ENCODE measurements at regions not wholly inside any gene's neighbourhood (a gene's known extent, or its start where the extent isn't known, plus 50 kb on each side); places are given as distances from the start of the nearest gene placed in this dataset.

DNA sequence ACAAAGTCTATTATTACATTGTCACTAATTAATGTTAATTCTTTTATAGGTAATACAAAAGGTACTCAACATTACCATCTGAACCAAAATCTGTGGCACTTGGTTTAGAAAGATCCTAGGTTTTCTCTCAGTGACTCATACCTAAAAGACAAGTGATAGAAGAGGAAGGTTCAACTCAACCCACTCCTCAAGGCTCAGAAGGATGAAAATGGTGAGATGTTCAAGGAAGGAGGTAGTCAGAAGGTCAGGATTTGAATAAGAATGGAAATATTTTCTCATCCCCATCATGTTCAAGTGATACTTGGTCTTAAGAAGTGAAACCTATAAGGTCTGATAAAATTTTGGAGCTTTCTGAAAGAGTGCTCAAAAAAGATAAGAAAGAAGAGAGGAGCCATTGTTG lies 86.4 kb upstream of the FBXO11 start:
- Histone ChIP-seq H3K4me1 (no peaks in the 10 kb centered on the region), H3K4me3 (no peak overlapping the region), H3K27me3 (ENCODE audit: insufficient read depth in 3 of 3, low read length in 2 of 3) (no peaks in the 10 kb centered on the region), H3K27ac (no peak overlapping the region), H3K9me3 (no peaks in the 10 kb centered on the region), H3K36me3 (ENCODE audit: insufficient read depth in 1 of 2, low read depth in 1 of 2) (no peaks in the 10 kb centered on the region)
- no peak for ATAC-seq
- intact Hi-C loops (cut with DNase I): no loop called here
- no peak for TF ChIP-seq CTCF (IDR thresholded peaks at IDR 0.05)
- DNase-seq: no peak

DNA sequence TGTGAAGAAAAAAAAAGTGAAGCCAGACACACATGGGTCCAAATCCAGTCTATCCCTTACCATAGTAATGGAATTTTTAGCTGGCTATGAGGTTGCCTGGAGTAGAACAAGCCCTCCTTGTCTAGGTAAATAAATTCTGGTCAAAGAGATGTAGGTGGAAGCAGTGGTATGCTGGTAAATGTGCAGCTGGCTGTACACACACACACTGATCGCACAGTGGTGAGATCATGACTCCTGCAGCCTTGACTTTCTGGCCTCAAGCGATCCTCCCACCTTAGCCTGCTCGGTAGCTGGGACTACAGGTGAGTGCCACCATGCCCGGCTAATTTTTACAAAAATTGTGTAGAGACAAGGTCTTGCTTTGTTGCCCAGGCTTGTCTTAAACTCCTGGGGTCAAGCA lies 90.5 kb upstream of the FBXO11 start:
- TF ChIP-seq CTCF (IDR thresholded peaks at IDR 0.05): no peak
- H3K9me3 ChIP-seq: no peaks in the 10 kb centered on the region
- 85 to 92% (median 89%) methylated on average over 4 of the region's 4 CpGs for WGBS, 3 donors

DNA sequence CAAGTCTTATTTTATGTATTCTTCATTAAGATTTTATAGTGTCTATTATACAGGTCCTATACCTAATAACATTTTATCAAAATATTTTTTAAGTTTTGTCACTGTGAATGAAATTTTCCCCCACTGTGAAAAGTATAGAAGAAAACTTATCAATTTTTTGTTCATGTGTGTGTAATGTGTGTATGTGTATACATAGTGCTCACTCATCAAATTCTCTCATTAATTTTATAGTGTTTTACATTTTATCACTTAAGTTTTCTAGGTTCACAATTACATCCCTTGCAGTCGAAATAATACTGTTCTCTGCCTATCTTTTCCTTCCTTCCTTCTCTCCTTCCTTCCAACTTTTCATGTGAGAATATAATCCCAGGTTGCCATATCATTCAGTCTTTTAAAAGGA lies 93.2 kb upstream of the FBXO11 start:
- Histone ChIP-seq H3K4me1 (no peaks in the 10 kb centered on the region), H3K36me3 (ENCODE audit: insufficient read depth in 1 of 2, low read depth in 1 of 2) (no peaks in the 10 kb centered on the region), H3K27ac (no peak overlapping the region), H3K27me3 (ENCODE audit: insufficient read depth in 3 of 3, low read length in 2 of 3) (no peaks in the 10 kb centered on the region), H3K4me3 (no peak overlapping the region), H3K9me3 (no peaks in the 10 kb centered on the region)
- ATAC-seq: no peak
- DNase-seq: no peak
- intact Hi-C loops (cut with DNase I): no loop called here
- no peak for TF ChIP-seq CTCF (IDR thresholded peaks at IDR 0.05)
- 74 to 82% (median 74%) methylated on average over 1 of the region's 1 CpG for WGBS, 3 donors

More for the DNA sequence above, 90.5 kb upstream of the FBXO11 start:
- Histone ChIP-seq H3K4me3 (no peak overlapping the region), H3K36me3 (ENCODE audit: insufficient read depth in 1 of 2, low read depth in 1 of 2) (no peaks in the 10 kb centered on the region), H3K4me1 (no peaks in the 10 kb centered on the region), H3K27ac (no peak overlapping the region), H3K27me3 (ENCODE audit: insufficient read depth in 3 of 3, low read length in 2 of 3) (no peaks in the 10 kb centered on the region)
- no peak for ATAC-seq
- DNase-seq: no peak
- intact Hi-C loops (cut with DNase I): no loop called here

DNA sequence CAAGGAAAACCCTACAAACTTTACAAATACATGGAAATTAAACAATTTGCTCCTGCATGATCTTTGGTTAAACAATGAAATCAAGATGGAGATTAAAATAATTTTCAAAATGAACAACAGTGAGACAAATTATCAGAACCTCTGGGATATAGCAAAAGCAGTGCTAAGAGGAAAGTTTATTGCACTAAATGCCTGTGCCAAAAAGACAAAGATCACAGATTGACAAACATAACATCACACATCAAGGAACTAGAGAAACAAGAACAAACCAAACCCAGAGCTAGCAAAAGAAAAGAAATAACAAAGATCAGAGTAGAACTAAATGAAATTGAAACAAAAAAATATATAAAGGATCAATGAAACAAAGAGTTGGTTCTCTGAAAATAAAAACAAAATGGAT lies 95.2 kb upstream of the FBXO11 start:
- H3K9me3 ChIP-seq: no peaks in the 10 kb centered on the region

More for the DNA sequence above, 95.2 kb upstream of the FBXO11 start:
- DNase-seq (no peak), ATAC-seq (no peak)
- intact Hi-C loops (cut with DNase I): no loop called here
- no peaks in the 10 kb centered on the region for H3K27me3 ChIP-seq (ENCODE audit: insufficient read depth in 3 of 3, low read length in 2 of 3)
- H3K4me1 ChIP-seq: no peaks in the 10 kb centered on the region
- no peak overlapping the region for H3K27ac ChIP-seq
- no peaks in the 10 kb centered on the region for H3K36me3 ChIP-seq (ENCODE audit: insufficient read depth in 1 of 2, low read depth in 1 of 2)
- no peak for TF ChIP-seq CTCF (IDR thresholded peaks at IDR 0.05)
- H3K4me3 ChIP-seq: no peak overlapping the region

Measured in psoas muscle (tissue), 7 donors.